ENCODE measurements at regions not wholly inside any gene's neighbourhood (a gene's known extent, or its start where the extent isn't known, plus 50 kb on each side); places are given as distances from the start of the nearest gene placed in this dataset.

- TF ChIP-seq POLR2G (IDR thresholded peaks at IDR 0.05; ENCODE audit: low read depth, low read length) (no peak), RAD21 (CRISPR knock-in tag; IDR thresholded peaks at IDR 0.05) (no peak), ZNF83 (CRISPR knock-in tag; IDR thresholded peaks at IDR 0.05; ENCODE audit: borderline replicate concordance) (no peak), ZNF607 (CRISPR knock-in tag; IDR thresholded peaks at IDR 0.05; ENCODE audit: borderline replicate concordance) (no peak; the same call in 1 of the 2 replicates), ZNF207 (IDR thresholded peaks at IDR 0.05; ENCODE audit: borderline replicate concordance) (no peak), ZNF317 (CRISPR knock-in tag; IDR thresholded peaks at IDR 0.05) (peak; percentile 60; the same call in 1 of the 2 replicates), ZNF251 (CRISPR knock-in tag; IDR thresholded peaks at IDR 0.05) (no peak), LCORL (IDR thresholded peaks at IDR 0.05) (no peak), LCORL (CRISPR knock-in tag; IDR thresholded peaks at IDR 0.05) (no peak), RORA (CRISPR knock-in tag; IDR thresholded peaks at IDR 0.05) (no peak), ELF3 (CRISPR knock-in tag; IDR thresholded peaks at IDR 0.05) (peak; percentile 84), CENPT (CRISPR knock-in tag; IDR thresholded peaks at IDR 0.05; ENCODE audit: low read depth) (no peak), GATAD1 (CRISPR knock-in tag; IDR thresholded peaks at IDR 0.05) (no peak), BRCA1 (CRISPR knock-in tag; IDR thresholded peaks at IDR 0.05) (no peak), ZNF816 (CRISPR knock-in tag; IDR thresholded peaks at IDR 0.05; ENCODE audit: borderline replicate concordance) (no peak), GABPA (IDR thresholded peaks at IDR 0.05; ENCODE audit: low read depth, low read length) (no peak), GABPA (CRISPR knock-in tag; IDR thresholded peaks at IDR 0.05; ENCODE audit: low read depth) (peak; percentile 75), ZNF326 (CRISPR knock-in tag; IDR thresholded peaks at IDR 0.05; ENCODE audit: borderline replicate concordance) (no peak), NR2F6 (IDR thresholded peaks at IDR 0.05) (peak; percentile 30; the same call in 1 of the 2 replicates), NR2F6 (CRISPR knock-in tag; IDR thresholded peaks at IDR 0.05) (peak; percentile 55; the same call in 1 of the 2 replicates), NFIC (IDR thresholded peaks at IDR 0.05; ENCODE audit: low read length) (peak; percentile 75; the same call in 1 of the 2 replicates), ATF1 (CRISPR knock-in tag; IDR thresholded peaks at IDR 0.05) (peak; percentile 61; the same call in 1 of the 2 replicates), NKX3-1 (CRISPR knock-in tag; IDR thresholded peaks at IDR 0.05) (no peak), ZNF75D (CRISPR knock-in tag; IDR thresholded peaks at IDR 0.05; ENCODE audit: borderline replicate concordance) (no peak), SOX6 (IDR thresholded peaks at IDR 0.05) (no peak), SOX6 (CRISPR knock-in tag; IDR thresholded peaks at IDR 0.05) (peak; percentile 84), CEBPB (IDR thresholded peaks at IDR 0.05; ENCODE audit: borderline replicate concordance, low read depth, low read length) (peak; percentile 44; the same call in 1 of the 2 replicates)
- TF ChIP-seq, protein P1, sequence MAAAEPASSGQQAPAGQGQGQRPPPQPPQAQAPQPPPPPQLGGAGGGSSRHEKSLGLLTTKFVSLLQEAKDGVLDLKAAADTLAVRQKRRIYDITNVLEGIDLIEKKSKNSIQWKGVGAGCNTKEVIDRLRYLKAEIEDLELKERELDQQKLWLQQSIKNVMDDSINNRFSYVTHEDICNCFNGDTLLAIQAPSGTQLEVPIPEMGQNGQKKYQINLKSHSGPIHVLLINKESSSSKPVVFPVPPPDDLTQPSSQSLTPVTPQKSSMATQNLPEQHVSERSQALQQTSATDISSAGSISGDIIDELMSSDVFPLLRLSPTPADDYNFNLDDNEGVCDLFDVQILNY (CRISPR knock-in tag; conservative IDR thresholded peaks at IDR 0.05): no peak
Observed at GRCh38 chr5:143629871-143630659, 181.9 kb upstream of the HMHB1 start (continued).

Data from HepG2 (cell line).